ENCODE measurements at regions not wholly inside any gene's neighbourhood (a gene's known extent, or its start where the extent isn't known, plus 50 kb on each side); places are given as distances from the start of the nearest gene placed in this dataset.

- Histone ChIP-seq H3K9me3 (ENCODE audit: insufficient read depth in 2 of 2, low read depth in 1 of 2, low read length in 1 of 2) (peaks cover 2 to 5% of the 10 kb centered on the region in 2 experiments; a peak in 1 of 4 replicates), H2BK5ac (ENCODE audit: low read depth, low read length) (no peak overlapping the region), H4K91ac (replicated peaks; ENCODE audit: insufficient read length, low read length) (no peak overlapping the region), H3K79me2 (ENCODE audit: control insufficient read depth in 1 of 2, insufficient read depth in 2 of 2, low read length in 2 of 2) (no peaks in the 10 kb centered on the region), H4K20me1 (replicated peaks in 1 of 2; ENCODE audit: control insufficient read depth in 1 of 2, insufficient read depth in 2 of 2, low read length in 2 of 2) (no peaks in the 10 kb centered on the region), H2AK5ac (ENCODE audit: low read depth, low read length) (no peak overlapping the region), H3K56ac (replicated peaks; ENCODE audit: insufficient read length, low read depth, low read length) (no peak overlapping the region), H2BK12ac (ENCODE audit: low read depth, low read length) (no peak overlapping the region), H3K27me3 (replicated peaks in 1 of 4; ENCODE audit: control insufficient read depth in 3 of 4, extremely low read depth in 1 of 4, insufficient read depth in 3 of 4, low read length in 3 of 4) (no peaks in the 10 kb centered on the region), H2BK20ac (ENCODE audit: low read length) (no peak overlapping the region), H2BK15ac (ENCODE audit: low read length) (no peak overlapping the region), H4K5ac (ENCODE audit: insufficient read length, low read depth, low read length) (no peak overlapping the region), H3K4me1 (replicated peaks in 1 of 4; ENCODE audit: control insufficient read depth in 3 of 4, insufficient read depth in 4 of 4, low read length in 3 of 4) (no peaks in the 10 kb centered on the region), H3K23ac (ENCODE audit: insufficient read length) (no peak overlapping the region), H4K8ac (ENCODE audit: extremely low read depth, insufficient read depth, low read length) (no peak overlapping the region), H3K4me2 (ENCODE audit: insufficient read depth in 1 of 2, low read depth in 2 of 2, low read length in 2 of 2) (no peak overlapping the region), H3K27ac (ENCODE audit: low read depth, low read length) (no peak overlapping the region), H2AFZ (ENCODE audit: low read length) (no peak overlapping the region), H3K4me3 (ENCODE audit: extremely low read depth in 1 of 4, insufficient read depth in 2 of 4, low read depth in 3 of 4, low read length in 4 of 4) (no peak overlapping the region), H3K14ac (ENCODE audit: insufficient read length) (no peak overlapping the region), H3K4ac (replicated peaks; ENCODE audit: insufficient read length, low read depth, low read length) (no peak overlapping the region), H3K9ac (replicated peaks in 1 of 4; ENCODE audit: extremely low read depth in 1 of 4, low read depth in 3 of 4, low read length in 3 of 4) (no peak overlapping the region), H3K18ac (ENCODE audit: extremely low read depth, low read length) (no peak overlapping the region), H3K79me1 (ENCODE audit: low read depth, low read length) (no peaks in the 10 kb centered on the region), H3K36me3 (ENCODE audit: control insufficient read depth in 2 of 4, insufficient read depth in 4 of 4, low read length in 3 of 4) (no peaks in the 10 kb centered on the region), H3K23me2 (ENCODE audit: low read depth, low read length) (no peaks in the 10 kb centered on the region), H2BK120ac (replicated peaks; ENCODE audit: low read depth, low read length) (no peak overlapping the region)
- FAIRE-seq (no peak), DNase-seq (ENCODE audit: low read depth in 1 of 2, low spot score in 2 of 2) (no peak)
- 100% methylated on average over 1 of the region's 1 CpG; no CpG with 5 or more reads in 1 of the 2 experiments for WGBS, 2 experiments (ENCODE audit: extremely low coverage in 1 of 2, insufficient coverage in 1 of 2, insufficient read length in 1 of 2, insufficient replicate concordance in 2 of 2, low coverage in 1 of 2, low lambda C conversion rate in 2 of 2, missing lambda C conversion rate in 1 of 2)
- CTCF ChIA-PET (ENCODE audit: partially characterized antibody), result interaction anchor here (0.7 kb wide), 1 partner anchor 485 kb away, joined by 4 read pairs; no protein-coding TSS in a partner anchor
- POLR2A ChIA-PET (ENCODE audit: partially characterized antibody), result no interaction called here
- TF ChIP-seq JUN (IDR thresholded peaks at IDR 0.05; ENCODE audit: low read depth, low read length) (no peak), RBBP5 (IDR thresholded peaks at IDR 0.05; ENCODE audit: borderline replicate concordance, low read depth, low read length) (no peak), CHD1 (IDR thresholded peaks at IDR 0.05; ENCODE audit: low read depth, low read length) (no peak)
Observed at GRCh38 chr2:173812321-173812720, 152.9 kb downstream of the SP3 start.
